Prostate gland (tissue), 2 donors: ENCODE measurements at regions not wholly inside any gene's neighbourhood (a gene's known extent, or its start where the extent isn't known, plus 50 kb on each side); places are given as distances from the start of the nearest gene placed in this dataset.

Source experiments
- CTCF ChIP-seq, 4 experiments: fragments of 200-600 bp in 2 of 4; fragments of 450-650 bp in 2 of 4; sonication (generic) in 2 of 4; IDR thresholded peaks; 1 replicate in 3 of 4; 2 replicates in 1 of 4; pipeline ENCODE4 v1.5.1; 2016 to 2019; ENCODE audit warnings: antibody characterized with exemption in 4 of 4, mild to moderate bottlenecking in 2 of 4, moderate library complexity in 2 of 4
- POLR2A ChIP-seq: fragments of 450-650 bp; IDR thresholded peaks from one replicate; pipeline ENCODE4 v1.6.1; 2016; ENCODE audit warnings: antibody characterized with exemption, mild to moderate bottlenecking
- POLR2AphosphoS5 ChIP-seq: sonication (generic); formaldehyde crosslinking; IDR thresholded peaks from one replicate; pipeline ENCODE4 v1.6.1; 2017; ENCODE audit warnings: antibody characterized with exemption

- TF ChIP-seq CTCF (IDR thresholded peaks at IDR 0.05) (no peak), POLR2A (no peak), POLR2AphosphoS5 (no peak)
Measured at GRCh38 chr10:91691981-91692380, 59.1 kb upstream of the PPP1R3C start.
